ENCODE measurements at regions not wholly inside any gene's neighbourhood (a gene's known extent, or its start where the extent isn't known, plus 50 kb on each side); places are given as distances from the start of the nearest gene placed in this dataset.

DNA sequence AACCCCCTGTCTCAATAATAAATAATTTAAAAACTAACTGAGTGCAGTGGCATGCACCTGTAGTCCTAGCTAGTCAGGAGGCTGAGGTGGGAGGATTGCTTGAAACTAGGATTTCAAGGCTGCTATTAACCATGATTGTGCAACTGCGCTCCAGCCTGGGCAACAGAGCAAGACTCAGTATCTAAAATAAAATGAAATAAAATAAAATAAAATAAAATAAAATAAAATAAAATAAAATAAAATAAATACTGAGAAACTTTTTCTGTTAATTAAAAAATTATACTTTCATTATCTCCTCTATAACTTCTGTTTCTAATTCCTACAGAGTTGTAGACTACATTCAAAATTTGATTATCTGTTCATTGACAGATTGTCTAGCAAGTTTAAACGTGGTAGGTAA, 999.4 kb downstream of the ANKRD7 start:
- H3K36me3 ChIP-seq (ENCODE audit: control insufficient read depth, insufficient read depth, low read length), result no peaks in the 10 kb centered on the region
- H3K4me3 ChIP-seq (replicated peaks; ENCODE audit: low read depth, low read length), result no peak overlapping the region
- TF ChIP-seq, protein P1, sequence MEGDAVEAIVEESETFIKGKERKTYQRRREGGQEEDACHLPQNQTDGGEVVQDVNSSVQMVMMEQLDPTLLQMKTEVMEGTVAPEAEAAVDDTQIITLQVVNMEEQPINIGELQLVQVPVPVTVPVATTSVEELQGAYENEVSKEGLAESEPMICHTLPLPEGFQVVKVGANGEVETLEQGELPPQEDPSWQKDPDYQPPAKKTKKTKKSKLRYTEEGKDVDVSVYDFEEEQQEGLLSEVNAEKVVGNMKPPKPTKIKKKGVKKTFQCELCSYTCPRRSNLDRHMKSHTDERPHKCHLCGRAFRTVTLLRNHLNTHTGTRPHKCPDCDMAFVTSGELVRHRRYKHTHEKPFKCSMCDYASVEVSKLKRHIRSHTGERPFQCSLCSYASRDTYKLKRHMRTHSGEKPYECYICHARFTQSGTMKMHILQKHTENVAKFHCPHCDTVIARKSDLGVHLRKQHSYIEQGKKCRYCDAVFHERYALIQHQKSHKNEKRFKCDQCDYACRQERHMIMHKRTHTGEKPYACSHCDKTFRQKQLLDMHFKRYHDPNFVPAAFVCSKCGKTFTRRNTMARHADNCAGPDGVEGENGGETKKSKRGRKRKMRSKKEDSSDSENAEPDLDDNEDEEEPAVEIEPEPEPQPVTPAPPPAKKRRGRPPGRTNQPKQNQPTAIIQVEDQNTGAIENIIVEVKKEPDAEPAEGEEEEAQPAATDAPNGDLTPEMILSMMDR (IDR thresholded peaks at IDR 0.05; ENCODE audit: insufficient read depth, low read length, poor library complexity, severe bottlenecking), result no peak
- DNase-seq (ENCODE audit: extremely low read depth, insufficient read length), result no peak
- no peaks in the 10 kb centered on the region for H3K27me3 ChIP-seq (replicated peaks; ENCODE audit: control insufficient read depth, insufficient read depth, low read length)

DNA sequence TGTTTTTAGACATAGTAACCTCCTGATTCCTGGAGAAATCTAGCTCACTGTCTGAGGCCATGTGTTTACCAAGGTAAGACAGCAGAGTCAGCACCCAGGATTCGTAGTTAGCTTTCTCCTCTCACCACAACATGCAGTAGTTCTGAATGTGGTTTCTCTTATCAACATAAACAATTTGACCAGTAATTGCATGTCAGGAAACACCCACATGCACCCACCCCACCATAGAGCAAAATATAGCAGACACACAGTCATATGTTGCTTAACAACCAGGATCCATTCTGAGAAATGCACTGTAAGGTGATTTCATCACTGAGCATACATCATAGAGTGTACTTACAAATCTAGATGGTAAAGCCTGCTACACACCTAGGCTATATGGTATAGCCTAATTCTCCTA, 1004.0 kb downstream of the ANKRD7 start:
- no peak for DNase-seq (ENCODE audit: extremely low read depth, insufficient read length)
- Histone ChIP-seq H3K36me3 (ENCODE audit: control insufficient read depth, insufficient read depth, low read length) (no peaks in the 10 kb centered on the region), H3K4me3 (replicated peaks; ENCODE audit: low read depth, low read length) (no peak overlapping the region), H3K27me3 (replicated peaks; ENCODE audit: control insufficient read depth, insufficient read depth, low read length) (no peaks in the 10 kb centered on the region)
- TF ChIP-seq, protein P1 (IDR thresholded peaks at IDR 0.05; ENCODE audit: insufficient read depth, low read length, poor library complexity, severe bottlenecking), result no peak

DNA sequence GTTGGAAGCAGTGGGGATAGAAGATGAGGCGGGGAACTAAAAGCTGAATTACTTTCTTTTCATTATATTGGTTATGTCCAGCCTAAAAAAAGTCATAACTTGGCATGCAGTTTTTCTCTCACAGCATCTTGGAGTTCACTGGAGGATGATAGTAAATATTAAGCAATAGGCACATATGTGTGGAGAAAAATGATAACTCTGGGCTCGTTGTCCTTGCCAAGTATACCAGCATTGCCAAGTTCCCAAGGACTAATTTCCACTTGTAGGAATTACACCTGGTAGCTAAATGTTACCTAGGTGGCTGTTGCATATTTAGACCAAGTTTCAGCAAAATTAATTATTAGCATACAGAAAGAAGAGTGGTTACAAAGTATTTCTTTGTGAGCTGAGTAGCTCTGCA, 1007.6 kb downstream of the ANKRD7 start:
- H3K27me3 ChIP-seq (replicated peaks; ENCODE audit: control insufficient read depth, insufficient read depth, low read length), result no peaks in the 10 kb centered on the region
- no peaks in the 10 kb centered on the region for H3K36me3 ChIP-seq (ENCODE audit: control insufficient read depth, insufficient read depth, low read length)
- no peak overlapping the region for H3K4me3 ChIP-seq (replicated peaks; ENCODE audit: low read depth, low read length)
- no peak for DNase-seq (ENCODE audit: extremely low read depth, insufficient read length)
- TF ChIP-seq, protein P1 (IDR thresholded peaks at IDR 0.05; ENCODE audit: insufficient read depth, low read length, poor library complexity, severe bottlenecking), result no peak

DNA sequence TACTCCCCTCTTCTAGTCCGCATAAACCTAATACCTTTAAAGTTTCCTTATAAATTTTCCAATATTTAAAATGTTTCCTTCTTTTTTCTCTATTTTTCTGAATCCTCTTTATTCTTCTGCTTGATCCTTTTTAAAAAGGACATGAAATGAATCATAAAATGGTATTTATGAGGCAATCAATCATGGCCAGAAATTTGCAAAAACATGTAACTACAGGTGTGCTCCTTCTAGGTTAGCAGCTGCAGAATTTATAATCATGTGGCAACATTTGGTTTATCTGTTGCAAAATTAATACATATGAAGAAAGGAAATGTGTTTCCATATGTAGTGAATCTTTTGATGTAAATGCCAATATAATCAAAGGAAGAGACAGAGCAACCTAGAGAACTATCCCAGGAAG, 1008.5 kb downstream of the ANKRD7 start:
- no peaks in the 10 kb centered on the region for H3K36me3 ChIP-seq (ENCODE audit: control insufficient read depth, insufficient read depth, low read length)
- no peaks in the 10 kb centered on the region for H3K27me3 ChIP-seq (replicated peaks; ENCODE audit: control insufficient read depth, insufficient read depth, low read length)
- no peak overlapping the region for H3K4me3 ChIP-seq (replicated peaks; ENCODE audit: low read depth, low read length)
- no peak for DNase-seq (ENCODE audit: extremely low read depth, insufficient read length)
- TF ChIP-seq, protein P1 (IDR thresholded peaks at IDR 0.05; ENCODE audit: insufficient read depth, low read length, poor library complexity, severe bottlenecking), result no peak

DNA sequence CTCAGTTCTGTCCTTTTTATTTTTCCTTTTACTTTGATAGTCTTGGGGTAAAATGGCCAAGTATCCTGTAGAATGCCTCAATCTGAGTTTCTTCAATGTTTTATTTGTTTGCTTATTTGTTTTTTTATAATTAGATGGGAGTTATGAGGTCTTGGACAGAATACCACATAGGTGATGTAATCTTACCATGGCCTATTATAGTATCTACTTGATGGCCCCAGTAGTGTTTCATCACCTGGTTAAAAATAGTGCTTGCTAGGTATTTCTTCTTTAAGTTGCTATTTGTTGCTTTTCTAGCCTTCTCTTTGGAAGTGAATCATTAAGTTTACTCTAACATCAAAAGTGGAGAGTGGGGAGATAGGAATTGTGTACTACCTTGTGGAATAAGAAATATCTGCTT, 1020.0 kb upstream of the KCND2 start:
- H3K4me3 ChIP-seq (replicated peaks; ENCODE audit: low read depth, low read length), result no peak overlapping the region
- no peaks in the 10 kb centered on the region for H3K36me3 ChIP-seq (ENCODE audit: control insufficient read depth, insufficient read depth, low read length)
- DNase-seq (ENCODE audit: extremely low read depth, insufficient read length), result no peak
- TF ChIP-seq, protein P1 (IDR thresholded peaks at IDR 0.05; ENCODE audit: insufficient read depth, low read length, poor library complexity, severe bottlenecking), result no peak
- H3K27me3 ChIP-seq (replicated peaks; ENCODE audit: control insufficient read depth, insufficient read depth, low read length), result no peaks in the 10 kb centered on the region

DNA sequence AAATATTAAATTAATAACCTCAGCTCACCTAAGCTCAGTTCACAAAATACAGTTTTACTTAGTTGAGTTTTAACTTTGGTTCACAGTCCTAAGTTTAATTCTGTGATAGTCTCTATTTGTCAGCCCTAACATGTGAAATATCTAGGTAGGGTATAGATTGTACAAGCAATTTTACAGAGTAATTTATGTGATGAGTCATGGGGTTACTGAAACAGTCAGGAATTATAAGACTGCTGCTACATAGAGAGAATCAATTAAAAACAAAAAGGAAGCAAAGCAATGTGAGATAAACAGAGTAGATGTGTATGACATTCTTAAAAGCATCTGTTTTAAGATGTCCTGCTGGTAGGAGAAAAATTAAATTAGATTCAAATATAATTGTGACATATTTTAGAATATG, 1018.2 kb upstream of the KCND2 start:
- Histone ChIP-seq H3K4me3 (replicated peaks; ENCODE audit: low read depth, low read length) (no peak overlapping the region), H3K36me3 (ENCODE audit: control insufficient read depth, insufficient read depth, low read length) (no peaks in the 10 kb centered on the region), H3K27me3 (replicated peaks; ENCODE audit: control insufficient read depth, insufficient read depth, low read length) (no peaks in the 10 kb centered on the region)
- TF ChIP-seq, protein P1 (IDR thresholded peaks at IDR 0.05; ENCODE audit: insufficient read depth, low read length, poor library complexity, severe bottlenecking), result no peak
- DNase-seq (ENCODE audit: extremely low read depth, insufficient read length), result no peak
